ENCODE measurements at regions not wholly inside any gene's neighbourhood (a gene's known extent, or its start where the extent isn't known, plus 50 kb on each side); places are given as distances from the start of the nearest gene placed in this dataset.

DNA sequence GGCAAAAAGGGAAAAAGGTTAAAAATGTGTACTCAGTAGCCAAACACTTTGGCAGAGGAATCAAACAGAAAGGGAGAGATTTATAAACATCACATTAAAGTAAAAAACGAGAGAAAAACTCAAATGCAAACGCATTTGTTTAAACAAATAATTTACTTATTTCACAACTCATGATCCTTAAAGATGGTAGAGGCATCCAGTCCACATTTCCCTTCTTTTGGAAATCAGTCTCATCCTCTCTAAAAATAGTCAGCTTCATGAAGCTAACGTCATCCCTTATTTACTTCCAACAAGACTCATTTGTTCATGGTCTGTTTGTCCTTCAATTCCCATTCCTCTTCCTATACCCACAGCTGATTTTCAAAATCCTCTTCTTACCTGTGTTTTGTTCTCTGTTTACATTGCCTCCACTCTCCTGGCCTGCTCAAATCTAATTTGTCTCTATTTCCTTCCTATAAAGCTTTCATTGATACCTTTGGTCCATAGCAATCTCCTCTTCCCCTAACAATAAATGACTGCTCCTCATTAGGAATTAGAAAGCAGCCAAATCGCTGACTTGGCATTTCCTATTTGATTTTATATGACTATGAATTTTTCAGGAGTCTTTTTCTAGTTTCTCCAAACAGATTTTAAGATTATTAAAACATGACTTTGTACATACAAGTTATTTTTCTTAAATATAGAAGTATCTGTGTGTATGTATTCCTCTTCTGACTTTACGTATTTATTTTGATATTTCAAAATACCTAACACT lies 805.3 kb downstream of the TLE1 start:
- DNase-seq, result peak; percentile 51

DNA sequence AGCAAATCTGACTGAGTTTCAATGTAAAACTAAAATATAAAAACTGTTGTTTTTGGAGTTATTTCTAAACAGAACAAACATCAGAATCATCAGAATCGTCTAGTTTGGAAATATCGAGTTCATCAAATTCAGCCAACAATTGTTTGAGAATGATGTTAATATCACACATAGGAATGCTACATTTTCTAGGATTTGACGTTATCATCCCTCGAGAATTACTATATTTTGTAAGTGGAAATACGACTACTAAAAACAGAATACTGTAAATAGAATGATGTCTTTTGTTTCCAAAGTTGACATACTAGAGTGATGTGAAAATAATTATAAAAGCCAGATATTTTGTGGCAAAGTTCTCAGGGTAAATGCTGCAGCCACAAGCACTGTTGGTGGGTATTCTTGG lies 805.9 kb downstream of the TLE1 start:
- no peak for DNase-seq

DNA sequence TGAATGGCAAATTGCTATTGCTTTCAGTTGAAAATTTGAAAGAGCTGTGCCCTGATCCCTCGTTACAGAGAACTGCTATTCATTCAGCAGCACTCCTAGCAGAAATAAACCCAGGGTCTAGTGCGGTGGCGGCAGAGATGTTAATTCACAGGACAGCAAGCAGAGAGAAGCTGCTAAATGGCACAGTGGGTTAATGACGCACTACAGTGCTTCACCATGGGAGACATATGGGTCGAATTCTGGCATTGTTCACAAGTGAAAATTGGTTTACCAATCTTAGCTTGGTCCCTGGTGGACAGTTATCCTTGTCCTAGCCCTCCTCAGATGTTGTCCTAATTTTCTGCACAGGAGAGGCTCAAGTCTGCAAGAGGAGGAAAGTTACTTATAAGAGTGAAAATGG lies 807.4 kb downstream of the TLE1 start:
- DNase-seq, result no peak

DNA sequence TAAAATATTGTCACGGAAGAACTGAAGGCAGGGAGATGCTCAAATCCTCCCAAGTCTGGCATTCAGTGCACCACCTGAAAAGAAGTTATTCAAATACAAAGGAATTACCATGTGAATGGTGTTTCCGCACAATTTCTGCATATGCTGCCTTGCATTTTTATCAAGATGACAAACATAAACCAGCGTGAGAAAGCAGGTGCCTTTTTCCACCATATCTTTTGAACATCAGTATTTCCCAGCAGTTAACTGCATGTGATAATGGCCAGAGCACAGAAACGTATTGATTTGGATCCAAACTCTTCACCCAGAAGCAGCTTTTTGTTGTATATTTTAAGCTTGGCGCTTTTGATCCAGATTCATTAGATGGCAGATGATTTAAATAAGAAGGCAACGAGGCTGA lies 808.0 kb downstream of the TLE1 start:
- DNase-seq, result no peak

DNA sequence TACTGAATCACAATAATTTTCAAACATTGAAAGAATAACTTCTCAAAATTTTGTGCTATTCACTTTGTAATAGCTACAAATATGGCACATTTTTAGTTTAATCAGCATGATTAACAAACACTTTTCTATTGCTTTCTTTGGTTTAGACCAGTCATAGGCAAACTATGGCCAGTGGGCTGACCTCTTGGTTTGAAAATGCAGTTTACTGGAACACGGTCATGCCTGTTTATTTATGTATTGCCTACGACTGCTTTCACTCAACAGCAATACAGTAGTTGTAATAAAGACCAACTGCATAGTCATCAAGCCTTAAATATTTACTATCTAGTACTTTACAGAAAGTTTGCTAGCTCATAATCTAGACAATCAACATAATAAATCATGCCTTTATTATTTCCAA lies 810.8 kb downstream of the TLE1 start:
- no peak for DNase-seq

DNA sequence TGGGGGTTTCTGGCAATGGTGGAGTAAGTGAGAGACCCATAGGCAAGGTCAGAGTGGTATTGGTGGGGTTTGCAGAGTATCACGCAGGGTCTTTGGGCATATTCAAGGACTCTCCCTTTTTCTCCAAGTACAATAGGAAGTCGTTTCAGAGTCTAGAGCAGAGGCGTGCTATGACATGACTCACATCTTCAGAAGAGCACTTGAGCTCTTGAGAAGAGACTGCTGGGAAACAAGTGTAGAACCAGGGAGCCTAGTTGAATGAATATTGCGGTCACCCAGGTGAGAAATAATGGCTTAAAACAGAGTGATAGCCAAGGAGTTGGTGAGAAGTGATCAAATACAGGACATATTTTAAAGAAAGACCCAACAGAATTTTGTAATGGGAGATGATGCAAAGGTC lies 813.4 kb downstream of the TLE1 start:
- DNase-seq, result peak; percentile 64

DNA sequence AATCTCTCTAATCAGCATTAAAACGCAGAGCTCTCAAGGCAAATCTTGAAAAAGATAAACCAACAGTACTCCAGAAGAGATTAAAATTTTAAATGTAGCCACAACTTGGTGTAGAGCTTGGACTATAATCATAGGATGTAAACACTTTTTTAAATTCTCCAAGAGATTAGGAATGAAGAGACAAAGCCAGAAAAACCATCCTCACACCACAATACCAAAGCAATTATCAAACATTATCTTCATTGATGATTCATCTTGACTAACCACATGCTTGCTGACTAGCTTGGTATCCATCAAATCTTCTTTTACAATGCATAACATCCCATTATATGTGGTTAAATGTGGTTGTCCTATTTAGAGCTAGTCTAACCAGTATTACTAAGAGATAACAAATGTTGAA lies 815.1 kb downstream of the TLE1 start:
- no peak for DNase-seq

DNA sequence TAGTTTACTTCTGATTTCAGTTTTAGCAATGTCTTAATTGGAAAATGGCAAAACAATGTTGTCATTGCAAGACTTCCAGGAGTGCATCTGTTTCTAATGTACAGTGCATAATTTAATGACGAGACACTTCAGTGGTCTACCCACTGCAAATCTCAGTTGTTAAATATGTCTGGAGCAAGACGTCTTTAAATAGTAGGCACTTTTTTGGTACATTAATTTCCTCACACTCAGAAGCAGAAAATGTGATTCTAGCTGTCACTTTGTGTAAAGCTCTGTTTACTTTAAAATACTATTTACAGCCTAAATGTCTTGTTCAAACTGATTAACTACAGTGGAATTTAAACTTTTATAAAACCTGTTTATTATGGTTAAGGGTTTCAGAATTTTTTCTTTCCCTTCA lies 815.5 kb downstream of the TLE1 start:
- DNase-seq, result no peak

DNA sequence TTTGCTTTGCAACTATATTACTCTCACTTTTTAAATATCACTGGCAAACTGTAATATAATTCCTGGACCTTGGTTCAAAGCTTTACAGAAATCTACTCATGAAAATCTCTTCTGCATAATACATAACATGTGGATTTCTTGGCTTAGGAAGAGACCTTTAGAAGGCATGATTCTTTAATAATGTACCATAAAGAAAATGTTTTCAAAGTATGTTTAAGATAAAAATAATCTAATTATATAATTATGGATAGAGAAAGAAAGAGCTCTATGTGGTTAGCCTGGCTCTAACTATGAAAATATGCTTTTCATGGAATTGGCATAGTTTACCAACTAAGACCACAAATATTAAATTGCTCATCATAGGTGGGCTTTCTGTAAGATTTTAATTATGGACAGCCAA lies 817.8 kb downstream of the TLE1 start:
- no peak for DNase-seq

DNA sequence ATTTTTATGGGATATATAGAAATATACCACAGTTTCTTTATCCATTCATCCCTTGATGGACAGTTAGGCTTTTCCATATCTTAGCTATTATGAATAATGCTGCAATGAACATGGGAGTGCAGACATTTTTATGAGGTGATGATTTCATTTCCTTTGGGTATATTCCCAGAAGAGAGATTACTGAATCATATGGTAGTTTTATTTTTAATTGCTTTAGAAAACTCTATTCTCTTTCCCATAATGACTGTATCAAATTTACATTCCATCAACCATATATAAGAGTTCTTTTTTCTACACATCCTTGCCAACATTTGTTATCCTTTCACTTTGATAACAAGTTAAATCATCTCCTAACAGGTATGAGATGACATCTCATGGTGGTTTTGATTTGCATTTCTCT lies 821.6 kb downstream of the TLE1 start:
- DNase-seq, result no peak

DNA sequence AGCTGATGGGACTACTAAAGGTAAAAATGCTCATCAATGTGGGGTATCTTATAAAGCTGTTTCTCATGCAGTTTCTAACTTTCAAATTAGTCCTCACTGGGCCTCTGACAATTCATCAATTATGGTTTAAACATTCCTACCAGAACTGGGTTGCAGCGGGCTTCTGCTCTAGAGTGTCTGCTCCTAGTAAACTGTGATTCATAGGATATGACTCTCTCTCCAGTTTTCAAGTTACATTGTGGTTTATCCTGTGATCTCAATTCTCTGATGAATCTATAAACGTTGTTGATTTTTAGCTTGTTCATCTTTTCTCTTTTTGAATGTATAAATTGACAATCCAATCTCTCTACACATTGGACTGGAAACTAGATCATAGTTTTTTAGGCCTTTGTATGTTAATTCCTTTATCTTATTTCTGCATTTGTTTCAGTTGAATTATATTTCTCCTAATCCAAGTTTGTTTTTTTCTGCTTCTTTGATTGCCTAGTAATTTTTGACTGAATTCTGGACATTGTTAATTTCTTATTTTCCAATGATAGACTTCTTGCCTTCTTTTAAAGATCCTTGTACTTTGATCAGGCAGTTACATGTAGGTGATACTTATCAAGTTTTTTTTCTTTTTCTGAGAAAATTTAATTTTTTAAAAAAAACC lies 822.6 kb downstream of the TLE1 start:
- no peak for DNase-seq

DNA sequence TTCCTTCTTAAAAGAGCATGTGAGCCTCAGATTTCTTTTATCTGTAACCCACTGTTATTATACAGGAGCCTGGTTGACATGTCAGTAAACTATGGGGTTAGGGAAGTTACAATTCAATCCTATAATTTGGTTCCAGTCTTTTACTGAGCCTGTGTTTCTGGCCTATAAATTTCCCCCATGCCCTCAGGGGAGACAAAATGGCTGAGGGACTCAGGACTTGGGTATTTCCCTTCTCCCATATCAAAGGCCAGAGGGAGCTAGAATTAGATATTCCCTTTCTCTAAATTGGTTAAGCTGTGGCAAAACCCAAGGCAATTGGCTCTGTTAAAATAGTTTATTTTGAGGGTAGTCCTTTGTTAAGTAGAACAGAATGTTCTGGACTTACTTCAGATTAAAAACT lies 823.2 kb downstream of the TLE1 start:
- DNase-seq, result peak; percentile 11

DNA sequence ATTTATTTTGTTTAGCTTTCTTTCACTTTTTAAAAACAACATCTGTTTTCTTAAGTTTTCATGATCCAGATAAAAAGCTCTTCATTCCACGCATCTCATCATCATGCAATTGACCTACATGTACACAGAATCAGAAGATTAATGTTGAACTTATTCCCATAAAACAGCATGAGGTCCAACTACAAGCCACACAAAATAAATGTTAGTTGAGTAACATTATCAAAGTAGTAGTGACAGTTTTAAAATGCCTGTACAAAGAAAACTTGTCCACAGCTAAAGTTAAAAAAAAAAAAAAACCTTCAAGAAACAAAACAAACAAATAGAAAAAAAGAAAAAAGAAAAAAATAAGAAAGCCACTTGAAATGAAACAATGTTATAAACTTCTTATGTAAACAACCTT lies 846.3 kb downstream of the TLE1 start:
- DNase-seq, result no peak

DNA sequence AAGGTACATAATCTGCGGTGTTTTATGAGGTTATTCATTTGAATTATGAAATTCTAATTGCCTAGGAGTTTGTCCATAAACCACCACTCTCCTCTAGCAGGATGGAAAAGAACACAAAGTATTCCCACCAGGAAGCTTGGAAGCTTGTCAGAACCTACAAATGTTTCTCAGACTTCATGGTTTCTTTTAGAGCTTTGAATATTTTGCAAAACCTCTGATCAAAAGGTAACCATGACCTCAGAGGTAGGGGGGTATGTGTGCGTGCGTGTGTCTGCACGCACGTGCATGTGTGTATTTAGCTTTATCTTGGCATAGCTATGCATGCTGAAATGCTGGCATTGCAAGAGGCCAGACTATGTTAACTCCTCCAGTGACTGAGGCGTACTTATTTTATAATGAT lies 847.0 kb downstream of the TLE1 start:
- DNase-seq, result no peak

DNA sequence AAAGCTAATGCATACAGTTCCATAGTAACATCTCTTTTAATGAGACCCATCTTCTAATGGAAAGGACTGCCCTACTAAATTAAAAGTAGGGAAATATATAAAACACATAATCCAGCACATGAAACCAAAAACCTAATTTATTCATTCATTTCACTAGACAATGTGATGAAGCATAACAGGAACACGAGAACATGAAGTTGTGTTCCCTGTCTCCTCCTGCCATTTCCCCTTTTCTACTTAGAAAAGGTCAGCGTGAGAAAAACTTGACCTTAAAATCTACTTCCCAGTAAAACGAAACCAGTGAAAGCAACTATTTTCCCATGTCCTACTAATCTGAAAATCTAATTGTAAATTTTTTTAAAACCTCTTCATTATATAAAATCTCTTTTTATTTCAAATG lies 847.5 kb downstream of the TLE1 start:
- no peak for DNase-seq

DNA sequence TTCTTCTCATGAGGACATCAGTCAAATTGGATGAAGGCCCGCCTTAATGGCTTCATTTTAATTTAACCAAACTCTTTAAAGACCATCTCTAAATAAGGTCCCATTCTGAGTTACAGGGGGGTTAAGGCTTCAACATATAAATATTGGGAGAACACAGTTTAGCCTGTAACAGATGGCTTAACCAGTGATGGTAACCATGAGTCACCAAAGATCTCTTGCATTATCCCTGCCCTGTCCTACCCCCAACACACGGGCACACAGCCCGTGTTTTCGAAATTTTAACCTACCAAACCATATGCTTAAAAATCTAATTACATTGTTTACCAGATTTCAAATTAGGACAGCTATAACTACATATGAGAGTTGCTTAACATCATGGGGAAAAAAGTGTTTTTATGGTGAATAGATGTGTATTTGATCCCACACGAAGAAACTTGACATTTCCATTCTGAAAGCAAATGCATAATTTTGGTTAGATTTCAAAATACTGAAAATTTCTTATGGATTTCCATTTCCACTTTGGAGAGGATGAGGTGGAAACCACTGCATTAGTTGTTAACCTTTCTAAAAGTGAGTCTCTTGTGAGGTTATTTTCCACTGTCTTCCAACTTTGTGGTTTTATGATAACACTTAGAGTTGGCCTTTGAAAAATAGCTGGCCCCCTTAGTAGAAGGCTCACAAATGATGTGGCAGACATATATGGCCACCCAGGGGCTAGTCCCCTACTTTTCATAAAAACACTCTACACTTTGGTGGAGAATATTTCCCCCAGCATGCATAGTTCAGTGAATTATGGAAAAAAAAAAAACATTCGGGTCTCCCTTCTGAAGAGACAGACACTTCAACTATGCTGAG lies 849.3 kb downstream of the TLE1 start:
- no peak for DNase-seq

DNA sequence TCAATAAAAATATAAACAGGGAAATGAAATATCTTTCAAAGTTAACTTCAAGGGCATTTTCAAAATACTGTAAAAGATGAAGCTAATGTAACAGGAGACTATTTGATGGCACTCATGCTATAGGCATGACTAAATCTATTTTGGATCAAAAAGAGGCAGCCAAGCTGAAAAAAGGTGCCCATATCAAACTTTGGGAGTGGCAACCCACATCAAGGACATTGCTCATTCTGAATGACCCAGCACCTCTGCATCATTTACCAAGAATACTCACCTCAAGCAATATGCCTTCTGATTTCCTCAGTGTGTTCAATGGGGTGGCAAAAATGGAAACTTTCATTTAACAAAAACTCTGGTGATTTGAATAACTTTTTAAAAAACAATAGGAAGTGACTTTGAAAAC lies 853.3 kb downstream of the TLE1 start:
- no peak for DNase-seq

DNA sequence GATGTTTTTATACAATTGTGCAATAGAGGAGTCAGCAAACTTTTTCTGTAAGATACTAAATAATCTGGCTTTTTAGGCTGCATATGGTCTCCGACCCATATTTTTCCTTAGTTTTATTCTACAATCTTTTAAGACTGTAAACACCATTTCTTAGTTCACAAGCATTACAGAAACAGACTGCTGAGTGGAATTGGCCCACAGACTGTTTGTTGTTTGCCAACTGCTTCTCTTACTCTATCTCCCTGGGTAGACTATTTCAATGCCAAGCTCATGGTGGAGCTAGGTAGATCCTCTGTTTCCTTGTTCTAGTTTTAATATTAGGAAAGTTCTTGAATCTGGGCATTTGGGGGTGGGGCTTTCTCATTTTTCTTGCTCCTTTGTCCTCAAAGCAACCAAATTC lies 857.6 kb downstream of the TLE1 start:
- DNase-seq, result no peak

DNA sequence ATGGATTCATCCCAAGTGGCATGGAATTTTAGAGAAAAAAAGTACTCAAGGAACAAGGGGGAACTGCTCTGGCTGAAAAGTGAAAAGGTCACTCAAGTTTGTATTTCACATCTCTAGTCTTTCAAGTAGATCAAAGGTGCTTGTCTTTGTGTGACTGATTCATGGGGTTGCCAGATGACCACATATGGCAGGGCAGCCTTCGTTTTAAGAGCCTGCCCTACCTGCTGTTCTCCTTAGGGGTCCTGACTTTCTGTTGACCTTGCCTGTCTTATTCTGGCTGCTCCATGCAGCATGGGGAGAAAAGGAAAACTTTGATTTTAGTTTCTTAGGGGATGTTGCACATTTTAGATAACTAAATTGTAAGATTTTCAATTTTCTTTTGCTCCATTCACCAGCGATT lies 877.7 kb downstream of the TLE1 start:
- no peak for DNase-seq

DNA sequence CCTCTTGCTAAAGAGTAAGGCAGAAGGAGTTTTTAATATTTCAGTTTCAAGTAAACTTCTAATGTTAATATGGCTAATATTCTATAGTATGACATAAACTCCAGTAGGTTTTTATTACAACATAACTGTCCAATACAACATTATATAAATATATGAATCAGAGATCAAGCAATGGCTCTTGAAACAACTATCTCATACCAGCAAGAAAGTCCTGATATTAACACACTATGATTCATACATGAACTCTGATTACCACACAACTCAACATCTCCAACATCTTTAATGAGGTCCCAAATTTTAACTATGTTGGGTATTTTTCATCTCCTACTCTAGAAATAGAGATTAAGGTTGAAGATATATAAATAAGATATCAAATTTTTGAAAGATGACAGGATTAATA lies 878.3 kb downstream of the TLE1 start:
- DNase-seq, result no peak

DNA sequence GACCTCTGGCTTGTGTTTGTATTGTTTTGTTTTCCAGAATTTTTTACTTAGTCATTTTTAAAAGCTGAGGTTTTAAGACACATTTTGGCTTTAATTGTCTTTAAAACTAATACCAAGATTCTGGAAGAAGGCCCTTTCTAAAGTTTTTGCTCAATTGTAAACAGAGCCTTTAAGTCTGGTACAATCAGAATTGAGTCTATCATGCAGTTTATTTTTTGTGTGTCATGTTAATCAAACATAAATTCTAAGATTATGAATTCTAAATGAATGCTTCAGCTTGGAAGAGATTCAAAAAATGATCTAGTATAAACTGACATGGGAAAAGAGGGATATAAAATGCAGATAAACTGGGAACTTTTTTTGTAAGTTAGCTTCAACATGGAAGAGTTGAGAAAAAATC lies 882.7 kb downstream of the TLE1 start:
- no peak for DNase-seq

DNA sequence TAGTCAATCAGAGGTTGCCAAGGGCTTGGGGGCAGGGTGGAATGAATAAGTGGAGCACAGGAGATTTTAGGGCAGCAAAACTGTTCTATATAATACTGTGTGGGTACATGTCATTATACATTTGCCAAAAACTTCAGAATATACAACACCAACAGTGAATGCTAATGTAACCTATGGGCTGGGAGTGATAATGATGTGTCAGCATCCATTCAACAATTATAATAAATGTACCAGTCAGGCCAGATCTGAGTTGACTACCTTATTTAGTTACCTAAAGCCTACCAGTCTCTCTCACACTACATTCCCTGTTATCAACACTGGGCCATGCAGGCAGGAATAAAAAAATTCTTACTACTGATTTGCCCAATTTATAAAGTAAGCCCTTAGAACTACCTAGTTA lies 884.5 kb downstream of the TLE1 start:
- no peak for DNase-seq

DNA sequence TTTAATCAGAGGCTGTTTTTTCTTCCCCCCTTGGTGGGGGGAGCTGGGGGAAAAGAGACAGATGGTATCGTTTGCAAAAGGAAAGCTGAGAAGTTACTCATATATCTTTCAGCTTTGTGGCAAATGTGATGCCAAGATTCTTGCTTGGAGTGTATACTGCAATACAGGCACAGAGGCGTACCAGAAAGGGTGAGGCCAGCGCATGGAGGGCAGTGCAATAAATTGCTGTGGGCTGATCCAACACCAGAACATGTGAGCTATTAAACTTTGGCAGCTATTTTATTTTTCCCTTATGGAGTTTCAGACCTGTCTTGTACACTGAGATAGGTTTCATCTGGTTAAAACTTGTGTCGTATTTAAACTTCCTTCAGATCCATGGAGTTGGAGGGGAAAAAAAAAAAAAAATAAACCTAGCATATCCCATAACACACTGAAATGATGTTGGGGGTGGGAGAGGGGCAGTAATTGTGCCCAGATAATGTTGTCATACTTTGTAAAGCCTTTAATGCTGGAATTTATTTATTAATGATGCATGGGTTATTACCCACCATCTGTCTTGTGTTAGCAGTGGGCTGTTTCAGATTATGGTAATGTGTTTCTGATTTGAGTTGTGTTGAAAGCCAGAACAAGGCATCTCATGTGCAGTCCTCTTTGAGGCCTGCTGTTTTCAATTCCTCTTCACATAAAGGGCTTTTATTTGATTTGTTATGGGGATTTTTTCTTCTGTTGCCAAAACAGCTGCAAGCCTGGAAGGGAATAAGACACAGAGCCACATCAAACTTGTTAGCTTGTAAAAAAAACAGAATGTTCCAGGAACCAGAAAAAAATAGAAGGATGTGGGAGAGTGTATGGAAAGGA lies 891.3 kb downstream of the TLE1 start:
- peak; percentile 34 for DNase-seq
